GM04504 (cell line): ENCODE measurements at regions not wholly inside any gene's neighbourhood (a gene's known extent, or its start where the extent isn't known, plus 50 kb on each side); places are given as distances from the start of the nearest gene placed in this dataset.
"Not testable (repeated sequence)": the region's sequence is repeated elsewhere in the genome, so short reads cannot be mapped to it uniquely, and the experiment has no call there.

Experiments used
- DNase-seq: peaks from one replicate; pipeline ENCODE4 v3.0.0-alpha.2; 2012; ENCODE audit warnings: low read depth

DNA sequence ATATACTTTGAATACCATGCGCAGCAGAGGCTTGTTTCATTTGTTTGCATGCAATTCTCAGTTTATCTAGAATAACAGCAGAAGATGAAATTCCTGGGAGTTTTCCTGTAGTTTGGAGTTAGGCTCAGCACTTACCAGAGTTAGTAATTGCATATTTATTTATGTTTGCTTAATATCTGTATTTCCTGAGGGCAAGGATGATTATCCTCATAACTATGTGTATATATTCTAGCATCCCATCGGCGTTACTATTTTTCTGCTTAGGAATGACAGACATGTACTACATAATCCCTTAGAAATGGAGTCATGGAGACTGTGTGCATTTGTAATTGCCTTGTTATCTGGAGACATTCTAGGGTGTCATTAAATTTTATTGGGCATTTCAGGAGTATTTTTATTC lies 1184.8 kb downstream of the DTWD2 start:
- DNase-seq, result peak; percentile 76

DNA sequence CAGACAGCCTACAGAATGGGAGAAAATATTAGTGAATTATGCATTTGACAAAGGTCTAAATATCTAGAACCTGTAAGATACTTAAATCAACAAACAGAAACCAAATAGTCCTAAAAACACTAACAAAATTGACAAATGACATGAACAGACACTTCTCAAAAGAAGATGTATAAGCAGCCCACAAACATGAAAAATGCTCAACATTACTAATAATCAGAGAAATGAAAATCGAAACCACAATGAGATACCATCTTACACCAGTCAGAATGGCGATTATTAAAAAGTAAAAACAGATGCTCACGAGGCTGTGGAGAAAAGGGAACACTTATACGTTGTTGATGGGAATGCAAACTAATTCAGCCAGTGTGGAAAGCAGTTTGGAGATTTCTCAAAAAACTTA lies 1186.8 kb downstream of the DTWD2 start:
- DNase-seq, result no peak

DNA sequence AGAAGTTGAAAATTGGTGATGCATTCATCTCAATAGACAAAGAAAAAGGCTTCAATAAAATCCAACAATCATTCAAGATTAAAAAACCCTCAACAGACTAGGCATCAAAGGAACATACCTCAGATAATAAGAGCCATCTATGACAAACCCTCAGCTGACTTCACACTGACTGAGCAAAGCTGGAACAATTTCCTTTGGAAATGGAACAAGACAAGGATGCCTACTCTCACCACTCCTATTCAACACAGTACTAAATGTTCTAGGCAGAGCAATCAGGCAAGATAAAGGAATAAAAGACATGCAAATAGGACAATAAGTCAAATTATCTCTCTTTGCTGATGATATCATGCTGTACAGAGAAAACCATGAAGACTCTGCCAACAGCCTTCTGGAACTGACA lies 1188.1 kb downstream of the DTWD2 start:
- DNase-seq, result peak; percentile 11

DNA sequence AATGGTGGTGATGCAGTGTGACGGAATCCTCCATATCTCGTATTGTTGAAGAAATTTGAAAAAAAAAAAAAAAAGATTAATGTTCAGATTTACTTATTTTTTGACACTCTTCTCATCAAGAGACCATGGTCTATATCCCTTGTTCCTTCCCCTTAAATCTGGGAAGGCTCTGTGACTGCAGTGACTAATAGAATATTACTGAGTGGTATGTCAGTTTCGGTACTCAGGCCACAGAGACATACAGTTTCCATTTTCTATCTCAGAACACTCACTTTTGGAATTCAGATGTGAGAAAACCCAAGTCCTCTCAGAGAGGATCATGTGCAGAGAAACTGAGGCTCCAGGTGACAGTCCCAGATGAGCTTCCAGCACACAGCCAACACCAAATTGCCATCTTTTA lies 1193.5 kb downstream of the DTWD2 start:
- DNase-seq, result no peak

DNA sequence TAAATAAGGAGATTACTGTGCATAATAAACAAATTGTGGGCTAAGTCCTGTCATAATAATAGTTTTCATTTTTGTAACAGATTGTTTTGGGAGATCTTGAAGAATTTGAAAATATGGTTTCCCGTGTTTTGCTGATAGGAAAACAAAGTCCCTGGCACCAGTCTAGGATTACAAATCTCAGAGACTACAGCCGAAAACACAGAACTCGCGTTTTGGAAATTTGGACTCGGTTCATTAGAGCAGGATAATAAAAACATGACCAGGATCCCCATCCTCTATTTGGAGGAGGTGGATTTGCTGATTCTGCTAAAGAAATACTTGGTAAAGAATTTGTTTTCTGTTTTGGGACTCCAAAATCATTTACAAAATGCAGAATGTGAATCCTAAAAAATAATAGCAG lies 1194.4 kb downstream of the DTWD2 start:
- no peak for DNase-seq

DNA sequence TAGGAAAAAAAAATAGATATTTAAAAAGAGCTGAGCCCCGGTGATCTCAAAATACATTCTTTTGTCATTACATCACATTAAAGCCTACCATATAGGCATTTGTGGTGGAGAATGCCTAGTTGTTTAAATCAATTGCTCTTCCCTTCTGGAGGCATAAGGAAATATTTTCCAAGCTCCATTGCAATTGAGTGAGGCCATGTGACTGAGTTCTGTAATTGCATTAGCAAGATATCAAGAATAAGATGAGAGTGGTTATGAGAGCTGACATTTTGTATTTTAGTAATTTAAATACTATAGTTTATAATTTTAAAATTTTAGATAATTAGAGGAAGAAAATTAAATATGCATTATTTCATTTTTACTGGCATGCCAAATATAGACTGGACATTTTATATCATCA lies 1195.9 kb downstream of the DTWD2 start:
- no peak for DNase-seq

DNA sequence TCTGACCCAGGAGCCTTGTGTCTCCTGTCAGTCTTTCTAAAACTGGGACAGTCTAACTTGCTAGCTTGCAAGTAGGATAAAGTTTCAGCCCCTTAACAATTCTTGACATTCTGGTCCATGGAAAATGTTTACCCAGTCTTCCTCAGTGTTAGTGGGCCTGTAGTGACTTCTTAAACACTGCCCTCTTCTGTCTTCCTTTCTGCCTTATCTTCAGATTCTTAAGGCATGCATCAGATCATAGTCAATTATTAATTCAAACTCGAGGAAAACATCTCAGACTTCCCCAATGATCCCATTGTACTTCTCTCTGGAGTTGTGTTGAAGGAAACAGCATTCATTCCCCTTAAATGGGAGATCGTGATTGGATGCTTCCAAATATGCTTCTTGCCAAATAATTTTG lies 1199.8 kb downstream of the DTWD2 start:
- DNase-seq, result no peak

DNA sequence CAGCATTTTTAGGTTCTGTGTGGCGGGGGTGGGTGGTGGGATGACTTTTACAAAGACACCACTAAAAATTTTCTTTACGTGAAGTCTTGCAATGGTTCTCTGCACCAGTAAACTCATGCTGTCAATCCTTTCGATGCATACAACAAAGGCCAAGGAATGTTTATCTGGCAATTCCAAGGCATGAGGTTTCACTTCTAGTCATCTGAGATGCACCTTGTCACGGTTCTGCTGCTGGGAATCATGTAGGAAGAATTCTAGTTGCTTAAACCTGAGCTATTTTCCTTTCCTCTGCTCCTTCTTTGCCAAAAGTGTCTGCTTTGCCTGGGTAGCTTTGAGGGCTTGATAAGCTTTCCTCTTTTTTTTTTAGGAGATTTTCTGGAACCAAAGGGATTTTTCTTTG lies 1204.5 kb upstream of the SEMA6A start:
- no peak for DNase-seq

DNA sequence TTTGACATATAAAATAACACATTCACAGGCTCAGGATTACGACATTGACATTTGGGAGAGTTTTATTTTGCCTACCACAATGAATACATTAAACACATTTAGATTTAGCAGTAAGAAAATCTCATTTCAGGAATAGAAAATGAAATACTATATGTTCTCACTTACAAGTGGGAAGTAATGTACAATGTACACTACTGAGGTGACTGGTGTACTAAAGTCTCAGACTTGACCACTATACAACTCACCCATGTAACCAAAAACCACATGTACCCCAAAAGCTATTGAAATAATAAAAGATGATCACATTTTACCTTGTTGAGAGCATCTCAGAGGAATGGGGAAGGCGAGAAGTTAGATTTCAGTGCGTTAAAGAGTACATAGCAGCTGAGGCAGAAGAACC lies 1202.4 kb upstream of the SEMA6A start:
- no peak for DNase-seq

DNA sequence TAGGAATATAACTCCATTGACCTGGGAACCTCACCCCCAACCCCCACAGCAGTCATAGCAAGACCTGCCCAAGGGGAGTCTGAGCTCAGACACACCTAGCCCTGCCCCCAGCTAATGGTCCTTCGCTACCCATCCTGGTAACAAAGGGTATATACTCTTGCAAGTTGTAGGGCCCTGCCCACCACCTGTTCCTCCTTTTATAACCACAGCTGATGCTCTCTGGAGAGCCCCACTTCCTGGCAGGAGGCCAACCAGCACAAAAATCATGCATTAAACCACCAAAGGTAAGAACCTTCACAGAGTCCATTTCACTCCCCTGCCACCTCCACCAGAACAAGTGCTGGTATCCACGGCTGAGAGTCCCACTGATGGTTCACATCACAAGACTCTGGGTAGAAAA lies 1195.3 kb upstream of the SEMA6A start:
- no peak for DNase-seq

DNA sequence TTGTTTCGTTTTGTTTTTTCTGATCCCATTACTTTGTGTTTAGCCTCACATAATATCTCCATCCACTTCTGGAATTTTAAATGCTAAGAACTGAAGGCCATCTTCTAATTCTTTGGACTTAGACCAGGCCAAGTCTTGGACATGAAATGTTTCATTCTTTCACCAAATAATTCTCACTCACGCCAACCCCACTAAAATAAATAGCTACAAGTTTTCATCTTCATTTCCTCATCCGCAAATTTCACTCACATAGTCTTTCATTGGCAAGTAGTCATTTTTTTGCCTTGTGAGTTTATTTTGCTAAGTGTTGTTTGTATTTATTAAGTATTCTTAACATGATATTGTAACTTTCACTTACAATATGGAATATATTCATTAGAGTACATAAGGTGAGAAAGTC lies 1188.6 kb upstream of the SEMA6A start:
- DNase-seq, result no peak

DNA sequence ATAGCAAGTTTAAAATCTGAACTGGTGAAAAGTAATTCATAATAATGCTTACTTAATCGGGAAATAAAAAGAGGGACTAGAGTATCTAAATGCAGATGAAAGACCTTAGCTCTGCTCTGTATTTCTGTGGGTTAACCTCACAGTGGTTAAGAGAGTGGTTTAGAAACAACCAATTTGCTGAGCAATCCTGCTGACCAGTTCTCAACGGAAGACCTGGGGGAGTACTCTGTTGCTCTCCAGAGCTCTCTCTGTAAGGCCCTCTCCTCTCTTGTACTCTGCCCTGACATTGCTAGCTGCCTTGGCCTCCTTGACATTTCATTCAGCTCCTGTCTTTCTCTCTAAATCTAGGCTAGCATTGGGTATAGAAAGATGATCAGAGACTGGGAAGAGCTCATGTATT lies 1186.6 kb upstream of the SEMA6A start:
- DNase-seq, result no peak

DNA sequence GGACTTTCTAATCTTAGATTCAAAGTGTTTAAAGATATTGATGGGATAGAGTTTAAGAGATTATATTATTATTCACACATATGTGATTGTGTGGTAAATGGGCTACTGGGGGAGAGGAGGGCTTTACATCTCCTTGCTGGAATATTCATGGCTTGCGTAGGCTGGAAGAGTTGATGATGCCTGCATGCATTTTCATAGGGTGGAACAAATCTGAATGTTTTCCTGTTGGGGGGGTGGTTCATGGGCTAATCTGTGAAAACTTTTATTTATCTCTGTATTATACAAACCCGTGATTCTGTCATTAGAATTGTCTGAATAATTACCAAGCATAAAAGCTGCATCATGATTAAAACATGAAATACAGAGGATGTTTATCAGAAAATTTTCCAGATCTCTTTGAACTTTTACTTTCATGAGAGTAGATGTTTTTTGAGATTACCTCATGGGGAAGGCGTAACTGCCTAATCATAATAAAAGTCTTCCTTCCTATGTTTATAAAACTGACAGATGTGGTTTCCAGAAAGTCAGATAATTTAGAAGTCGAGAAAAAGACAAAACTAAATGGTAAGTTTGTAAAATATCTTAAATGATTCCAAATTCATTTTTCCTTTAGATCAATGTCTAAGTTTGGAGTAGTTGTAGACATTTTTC lies 1185.4 kb upstream of the SEMA6A start:
- no peak for DNase-seq

DNA sequence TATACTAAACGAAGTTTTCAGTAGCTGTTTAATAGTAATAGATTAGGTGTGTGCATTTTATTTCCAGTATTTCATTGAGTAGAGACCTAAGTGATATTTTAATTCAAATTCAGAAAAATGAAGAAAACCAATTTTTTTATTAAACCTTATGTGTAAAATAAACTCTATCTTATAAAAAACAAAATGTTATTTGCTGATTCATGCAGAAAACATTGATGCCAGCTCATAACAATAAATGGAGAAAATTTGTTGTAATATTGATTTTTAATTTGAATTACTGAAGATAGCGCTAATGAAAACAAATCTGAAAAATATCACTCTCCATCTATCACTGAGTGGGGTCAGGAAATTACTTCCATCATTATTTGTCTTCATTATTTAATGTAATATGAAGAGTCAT lies 1177.8 kb upstream of the SEMA6A start:
- no peak for DNase-seq

DNA sequence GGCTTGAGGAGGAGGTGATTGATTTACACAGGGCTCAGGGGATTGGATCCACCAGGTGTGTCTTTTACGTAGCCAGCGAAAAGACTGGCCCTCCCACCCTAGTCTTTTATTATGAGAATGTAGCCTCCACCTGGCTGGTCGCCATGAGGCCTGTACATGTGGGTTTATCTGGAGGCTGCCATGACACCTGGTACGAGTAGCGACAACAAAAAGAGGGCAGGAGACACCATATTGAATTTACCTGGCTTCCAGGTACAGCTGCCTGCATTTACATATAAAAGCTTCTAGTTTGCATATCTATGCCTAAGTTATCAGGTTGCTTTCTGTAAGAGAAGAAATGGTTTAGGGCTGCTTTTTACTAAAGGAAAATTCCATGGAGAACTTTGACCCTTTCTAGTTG lies 1173.7 kb upstream of the SEMA6A start:
- no peak for DNase-seq

DNA sequence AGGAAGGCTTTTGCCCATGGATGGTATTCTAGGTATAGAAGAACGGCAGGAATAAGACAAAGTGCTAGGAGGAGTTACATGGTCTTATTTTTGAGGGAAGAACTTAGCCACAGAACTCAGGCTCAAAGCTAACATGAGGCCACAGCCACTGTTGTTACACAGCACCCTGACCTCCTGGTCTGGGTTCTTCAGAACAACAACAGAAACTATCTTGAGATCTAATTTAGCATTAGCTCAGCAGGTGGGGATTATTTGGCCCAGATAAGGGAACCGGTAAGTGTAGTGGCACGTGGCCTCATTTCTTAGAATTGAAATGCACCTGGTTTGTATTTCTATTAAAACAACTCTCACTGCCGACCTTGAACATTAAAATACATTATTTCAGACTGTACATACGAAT lies 1168.7 kb upstream of the SEMA6A start:
- no peak for DNase-seq

DNA sequence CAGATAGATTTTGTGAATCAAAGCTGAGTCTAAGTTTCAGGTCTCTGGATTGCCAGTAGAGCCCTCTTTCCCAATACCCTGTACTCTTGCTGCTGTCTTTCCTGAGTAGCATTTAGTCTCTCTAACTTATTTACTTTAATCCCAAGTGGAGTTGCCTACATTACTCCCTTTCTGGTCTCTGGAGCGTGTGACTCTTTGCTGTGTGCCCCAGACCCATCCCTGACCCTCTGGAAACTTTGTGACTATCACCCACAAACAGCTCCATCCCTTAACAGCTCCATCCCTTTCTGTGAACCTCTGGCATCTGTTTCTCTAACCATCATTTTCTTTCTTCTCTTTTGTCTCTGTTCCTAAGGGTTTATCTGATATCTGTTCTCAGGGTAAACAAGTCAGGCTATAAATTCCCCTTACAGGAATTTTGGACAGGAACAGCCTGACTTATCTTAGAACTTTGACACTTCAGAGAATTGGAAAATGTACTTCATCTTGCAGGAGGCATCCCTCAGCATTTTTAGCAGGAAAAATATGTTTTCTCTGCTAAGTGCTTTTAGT lies 1167.1 kb upstream of the SEMA6A start:
- DNase-seq, result no peak

DNA sequence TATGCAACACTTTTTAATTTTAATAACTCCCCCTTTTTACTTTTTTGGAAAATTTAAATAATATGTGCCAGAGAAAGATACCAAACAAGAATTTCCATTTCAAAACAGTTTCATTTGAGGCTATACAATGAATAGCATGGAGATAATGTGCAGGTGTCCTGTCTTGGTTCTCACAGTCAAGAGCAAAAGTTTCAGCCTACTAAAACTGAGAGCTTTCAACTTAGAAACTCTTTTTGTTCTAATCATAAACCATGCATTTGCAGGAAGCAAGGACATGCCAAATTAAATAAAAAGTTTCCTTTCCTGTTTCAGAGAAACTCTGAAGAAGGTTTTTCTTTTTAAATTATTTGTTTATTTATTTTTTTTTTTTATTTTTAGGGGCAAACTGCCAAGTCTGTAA lies 1165.6 kb upstream of the SEMA6A start:
- DNase-seq, result no peak

DNA sequence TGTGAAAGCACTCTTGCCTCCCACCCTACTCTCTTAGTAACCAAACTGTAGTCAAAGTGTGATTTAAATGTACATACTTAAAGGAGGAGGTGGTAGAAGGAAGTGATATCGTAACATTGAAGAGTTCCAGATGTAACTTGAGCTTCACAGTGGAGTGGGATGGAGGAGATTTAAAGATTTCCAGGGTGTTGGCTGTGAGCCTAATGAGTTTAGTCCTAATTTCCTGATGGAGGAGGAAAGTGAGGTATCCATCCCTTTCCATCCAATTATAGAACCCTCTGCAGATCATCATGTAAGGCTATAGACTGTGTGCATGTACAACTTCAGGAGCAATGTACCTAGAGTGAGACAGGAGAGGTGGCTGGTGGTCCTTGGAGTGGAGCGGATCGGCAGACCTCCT lies 1163.9 kb upstream of the SEMA6A start:
- DNase-seq, result no peak

DNA sequence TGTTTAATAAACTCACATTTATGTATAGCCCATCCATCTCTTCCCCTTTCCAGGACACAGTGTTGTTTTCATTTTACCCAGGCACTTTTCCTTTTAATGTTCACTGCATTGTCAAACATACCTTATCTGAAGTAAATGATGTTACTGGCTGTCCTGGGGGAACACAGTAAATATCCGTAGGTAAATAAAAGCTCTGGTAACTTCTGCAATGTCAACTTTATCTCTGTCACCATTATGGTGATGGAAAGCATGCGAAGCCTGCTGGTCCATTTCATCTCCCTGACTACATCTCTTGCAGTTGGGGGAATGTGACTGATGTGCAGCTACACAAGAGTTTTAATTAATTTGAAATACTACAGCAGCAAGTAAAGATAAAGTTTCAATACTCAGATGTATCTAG lies 1162.1 kb upstream of the SEMA6A start:
- no peak for DNase-seq

DNA sequence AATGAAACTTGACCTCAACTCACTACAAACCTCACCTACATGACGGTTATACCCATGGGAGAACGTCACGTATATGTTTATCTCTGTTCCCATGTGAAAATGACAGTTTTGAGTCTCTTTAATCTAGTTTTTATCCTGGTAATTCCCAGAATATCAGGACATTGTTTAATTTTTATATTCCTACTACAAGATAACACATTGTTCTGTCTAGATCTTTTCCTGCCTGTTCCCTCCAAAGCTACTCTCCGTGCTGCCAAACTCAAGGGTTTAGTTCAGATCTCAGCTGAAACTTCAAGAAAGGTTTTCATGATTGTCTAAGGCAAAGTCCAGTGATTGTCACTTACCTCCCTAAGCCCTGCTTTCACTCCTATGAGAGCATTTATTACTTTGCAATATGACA lies 1159.4 kb upstream of the SEMA6A start:
- no peak for DNase-seq

DNA sequence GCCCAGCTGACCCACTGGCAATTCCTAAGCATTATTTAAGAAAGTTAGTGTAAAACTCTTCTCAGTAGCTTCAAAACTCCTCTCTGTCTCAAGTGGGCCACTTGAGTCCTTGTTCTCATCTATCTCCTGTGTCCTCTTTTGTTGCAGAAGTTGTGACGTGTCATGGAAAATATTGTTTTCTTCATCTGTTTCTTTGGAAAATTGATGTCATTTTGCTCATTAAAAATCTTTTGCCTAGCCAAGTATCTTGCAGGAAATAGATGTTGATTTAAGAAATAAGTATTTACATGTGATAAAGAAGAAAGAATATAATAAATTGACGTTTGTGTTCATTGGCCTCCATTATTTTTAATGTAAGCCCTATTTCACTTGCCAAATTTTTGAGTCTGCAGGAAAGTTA lies 1158.4 kb upstream of the SEMA6A start:
- no peak for DNase-seq

DNA sequence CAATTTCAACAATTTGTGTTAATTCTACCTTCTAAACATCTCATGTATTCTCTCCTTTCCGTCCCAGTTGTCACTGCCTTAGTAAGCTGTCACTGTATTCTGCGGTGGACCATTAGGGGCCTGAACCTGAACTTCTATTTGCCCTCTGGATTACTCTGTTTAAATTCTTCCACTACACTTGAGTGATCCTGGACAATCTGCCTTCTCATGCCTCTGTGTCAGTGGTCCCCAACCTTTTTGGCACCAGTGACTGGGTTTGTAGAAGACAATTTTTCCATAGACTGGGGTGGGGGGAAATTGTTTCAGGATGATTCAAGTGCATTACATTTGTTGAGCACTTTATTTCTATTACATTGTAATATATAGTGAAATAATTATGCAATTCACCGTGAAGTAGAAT lies 1157.6 kb upstream of the SEMA6A start:
- no peak for DNase-seq

DNA sequence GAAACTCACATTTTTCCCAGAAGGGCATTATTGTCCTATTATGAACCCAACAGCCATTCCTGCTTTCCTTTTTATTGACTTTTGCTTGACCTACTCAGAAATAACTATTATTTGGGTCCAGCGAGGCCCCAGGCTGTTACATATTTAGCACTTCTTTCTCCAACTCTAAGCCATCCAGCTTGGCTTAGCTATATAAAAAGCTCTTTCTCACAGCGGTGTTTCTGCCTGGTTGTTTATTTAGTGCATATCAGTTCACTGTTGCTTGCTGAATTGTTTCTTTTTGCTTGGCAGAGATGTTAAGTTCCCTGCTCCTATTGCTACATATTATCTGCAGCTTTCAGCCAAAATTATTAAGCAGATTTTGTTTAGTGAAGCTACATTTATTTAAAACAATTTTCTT lies 1156.8 kb upstream of the SEMA6A start:
- no peak for DNase-seq

DNA sequence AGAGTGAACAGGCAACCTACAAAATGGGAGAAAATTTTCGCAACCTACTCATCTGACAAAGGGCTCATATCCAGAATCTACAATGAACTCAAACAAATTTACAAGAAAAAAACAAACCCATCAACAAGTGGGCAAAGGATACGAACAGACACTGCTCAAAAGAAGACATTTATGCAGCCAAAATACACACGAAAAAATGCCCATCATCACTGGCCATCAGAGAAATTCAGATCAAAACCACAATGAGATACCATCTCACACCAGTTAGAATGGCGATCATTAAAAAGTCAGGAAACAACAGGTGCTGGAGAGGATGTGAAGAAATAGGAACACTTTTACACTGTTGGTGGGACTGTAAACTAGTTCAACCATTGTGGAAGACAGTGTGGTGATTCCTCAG lies 1146.2 kb upstream of the SEMA6A start:
- DNase-seq, result not testable (repeated sequence)
